ENCODE measurements at regions not wholly inside any gene's neighbourhood (a gene's known extent, or its start where the extent isn't known, plus 50 kb on each side); places are given as distances from the start of the nearest gene placed in this dataset.

DNA sequence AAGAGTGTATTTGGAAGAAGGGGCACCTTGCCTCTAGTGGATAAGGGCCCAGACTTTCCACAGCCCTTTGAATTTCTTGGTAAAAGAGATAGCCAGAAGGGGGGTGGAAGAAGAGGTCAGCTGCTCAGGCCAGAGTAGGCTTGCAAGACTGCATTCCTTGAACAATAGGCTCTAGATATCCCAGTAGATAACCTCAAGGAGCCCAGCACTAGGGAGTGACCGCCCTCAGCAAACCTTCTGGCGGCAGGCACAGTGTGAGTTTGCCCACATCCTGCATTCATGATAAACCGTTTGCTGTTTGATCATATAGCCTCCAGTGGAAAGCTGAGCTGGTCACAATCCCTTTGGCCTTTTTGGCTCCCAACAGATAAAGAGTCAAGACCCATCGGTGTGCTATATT is 70.5 kb downstream of the NPY start:
- Mint-ChIP-seq H3K4me1 (ENCODE audit: unreplicated experiment) (no peaks in the 10 kb centered on the region), H3K36me3 (no peaks in the 10 kb centered on the region), H3K27ac (no peak overlapping the region), H3K27me3 (no peaks in the 10 kb centered on the region), H3K4me3 (no peak overlapping the region), H3K9me3 (peaks cover 7% of the 10 kb centered on the region)
- TF ChIP-seq, protein P1, sequence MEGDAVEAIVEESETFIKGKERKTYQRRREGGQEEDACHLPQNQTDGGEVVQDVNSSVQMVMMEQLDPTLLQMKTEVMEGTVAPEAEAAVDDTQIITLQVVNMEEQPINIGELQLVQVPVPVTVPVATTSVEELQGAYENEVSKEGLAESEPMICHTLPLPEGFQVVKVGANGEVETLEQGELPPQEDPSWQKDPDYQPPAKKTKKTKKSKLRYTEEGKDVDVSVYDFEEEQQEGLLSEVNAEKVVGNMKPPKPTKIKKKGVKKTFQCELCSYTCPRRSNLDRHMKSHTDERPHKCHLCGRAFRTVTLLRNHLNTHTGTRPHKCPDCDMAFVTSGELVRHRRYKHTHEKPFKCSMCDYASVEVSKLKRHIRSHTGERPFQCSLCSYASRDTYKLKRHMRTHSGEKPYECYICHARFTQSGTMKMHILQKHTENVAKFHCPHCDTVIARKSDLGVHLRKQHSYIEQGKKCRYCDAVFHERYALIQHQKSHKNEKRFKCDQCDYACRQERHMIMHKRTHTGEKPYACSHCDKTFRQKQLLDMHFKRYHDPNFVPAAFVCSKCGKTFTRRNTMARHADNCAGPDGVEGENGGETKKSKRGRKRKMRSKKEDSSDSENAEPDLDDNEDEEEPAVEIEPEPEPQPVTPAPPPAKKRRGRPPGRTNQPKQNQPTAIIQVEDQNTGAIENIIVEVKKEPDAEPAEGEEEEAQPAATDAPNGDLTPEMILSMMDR (conservative IDR thresholded peaks at IDR 0.05), result no peak
- no peak for DNase-seq (ENCODE audit: extremely low spot score, unreplicated experiment)

DNA sequence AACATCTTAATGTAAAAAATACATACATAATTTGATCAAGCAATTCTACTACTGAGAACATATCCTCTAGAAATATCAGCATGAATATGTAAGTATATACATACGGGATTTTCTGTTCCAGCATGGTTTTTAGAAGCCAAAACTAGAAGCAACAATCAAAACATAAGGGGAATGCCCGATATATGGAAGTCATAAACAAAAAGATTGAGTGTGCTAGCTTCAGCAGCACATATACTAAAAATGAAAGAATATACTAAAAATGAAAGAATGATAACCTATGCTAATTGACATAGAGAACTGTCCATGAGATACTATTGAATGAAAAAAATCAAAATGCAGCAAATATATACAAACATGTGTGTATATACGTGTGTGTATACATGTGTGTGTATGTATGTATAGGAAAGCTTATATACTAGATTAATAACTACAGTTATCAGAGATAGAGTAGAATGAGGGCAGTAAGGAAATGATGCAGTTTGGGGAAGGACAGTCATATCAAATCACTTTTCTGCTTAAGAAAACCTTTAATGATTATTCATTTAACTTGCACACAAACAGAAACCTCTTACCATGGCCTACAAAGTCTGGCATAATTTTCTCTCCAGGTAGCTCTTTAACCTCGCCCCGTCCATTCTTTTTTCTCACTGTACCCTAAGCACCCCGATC is 72.9 kb downstream of the NPY start:
- no peak for DNase-seq (ENCODE audit: extremely low spot score, unreplicated experiment)
- Mint-ChIP-seq H3K27me3 (peaks cover 5% of the 10 kb centered on the region), H3K4me3 (no peak overlapping the region), H3K27ac (no peak overlapping the region), H3K36me3 (no peaks in the 10 kb centered on the region), H3K9me3 (peaks cover 7% of the 10 kb centered on the region), H3K4me1 (ENCODE audit: unreplicated experiment) (no peaks in the 10 kb centered on the region)
- TF ChIP-seq, protein P1 (conservative IDR thresholded peaks at IDR 0.05), result no peak

DNA sequence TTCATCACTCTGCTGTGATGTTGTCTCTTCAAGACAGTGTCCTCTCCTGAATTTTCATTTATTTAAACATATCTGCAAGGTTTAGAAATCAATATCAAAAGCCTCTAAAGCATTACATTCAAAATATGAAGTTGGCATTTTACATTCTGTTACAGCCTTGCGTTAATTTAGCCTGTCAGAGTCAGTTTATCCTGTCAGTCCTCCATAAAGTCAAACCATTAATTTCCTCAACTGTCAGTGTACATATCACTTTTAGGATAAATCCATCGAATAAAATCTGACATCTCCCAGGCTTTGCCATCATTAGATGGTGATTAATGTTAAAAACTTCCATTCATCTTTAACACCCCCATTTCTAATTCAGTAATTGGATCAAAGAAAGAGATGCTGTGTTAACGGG is 77.0 kb downstream of the NPY start:
- Mint-ChIP-seq H3K4me3 (no peak overlapping the region), H3K36me3 (no peaks in the 10 kb centered on the region), H3K9me3 (no peaks in the 10 kb centered on the region), H3K4me1 (ENCODE audit: unreplicated experiment) (no peaks in the 10 kb centered on the region), H3K27ac (no peak overlapping the region), H3K27me3 (peaks cover 5% of the 10 kb centered on the region)
- no peak for DNase-seq (ENCODE audit: extremely low spot score, unreplicated experiment)
- TF ChIP-seq, protein P1 (conservative IDR thresholded peaks at IDR 0.05), result no peak

DNA sequence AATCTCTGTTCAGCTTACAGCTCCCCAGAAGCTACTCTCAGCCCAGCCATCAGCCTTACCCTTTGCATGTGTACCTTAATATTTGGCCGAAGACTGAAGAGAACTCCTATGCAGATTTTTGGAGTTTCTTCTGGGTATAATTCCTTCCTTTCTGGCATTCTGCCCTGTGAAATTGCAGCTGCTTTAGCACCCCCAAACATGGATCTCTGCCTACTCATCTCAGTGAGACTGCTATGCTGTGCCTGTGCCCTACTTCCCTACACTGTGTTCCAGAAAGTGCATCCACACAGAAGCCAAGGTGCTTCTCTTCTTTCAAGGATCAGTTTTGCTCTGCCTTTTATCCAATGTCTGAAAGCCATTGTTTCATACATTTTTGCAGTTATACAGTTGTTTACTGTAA is 81.6 kb downstream of the NPY start:
- Mint-ChIP-seq H3K27ac (no peak overlapping the region), H3K27me3 (peaks cover 9% of the 10 kb centered on the region), H3K36me3 (no peaks in the 10 kb centered on the region), H3K4me3 (no peak overlapping the region), H3K4me1 (ENCODE audit: unreplicated experiment) (peaks cover 4% of the 10 kb centered on the region), H3K9me3 (no peaks in the 10 kb centered on the region)
- DNase-seq (ENCODE audit: extremely low spot score, unreplicated experiment), result no peak
- TF ChIP-seq, protein P1 (conservative IDR thresholded peaks at IDR 0.05), result no peak

- DNase-seq (ENCODE audit: extremely low spot score, unreplicated experiment), result no peak
- Mint-ChIP-seq H3K36me3 (no peaks in the 10 kb centered on the region), H3K4me1 (ENCODE audit: unreplicated experiment) (peaks cover 4% of the 10 kb centered on the region), H3K9me3 (no peaks in the 10 kb centered on the region), H3K27ac (no peak overlapping the region), H3K27me3 (peaks cover 5% of the 10 kb centered on the region), H3K4me3 (no peak overlapping the region)
- TF ChIP-seq, protein P1 (conservative IDR thresholded peaks at IDR 0.05), result no peak
Observed at GRCh38 chr7:24366876-24367275, 82.9 kb downstream of the NPY start.

- DNase-seq (ENCODE audit: extremely low spot score, unreplicated experiment), result no peak
- peaks cover 4% of the 10 kb centered on the region for H3K4me1 Mint-ChIP-seq (ENCODE audit: unreplicated experiment)
- no peak overlapping the region for H3K4me3 Mint-ChIP-seq
- TF ChIP-seq, protein P1 (conservative IDR thresholded peaks at IDR 0.05), result no peak
- H3K36me3 Mint-ChIP-seq, result no peaks in the 10 kb centered on the region
- H3K27ac Mint-ChIP-seq, result no peak overlapping the region
- H3K9me3 Mint-ChIP-seq, result no peaks in the 10 kb centered on the region
- peaks cover 4% of the 10 kb centered on the region for H3K27me3 Mint-ChIP-seq
Observed at GRCh38 chr7:24368161-24368560, 84.2 kb downstream of the NPY start.

Data from type B pancreatic cell (in vitro differentiated cells).